ENCODE measurements at regions not wholly inside any gene's neighbourhood (a gene's known extent, or its start where the extent isn't known, plus 50 kb on each side); places are given as distances from the start of the nearest gene placed in this dataset.

- TF ChIP-seq CTCF (IDR thresholded peaks at IDR 0.05) (no peak), POLR2A (IDR thresholded peaks at IDR 0.05) (no peak)
Measured at GRCh38 chr21:41579692-41580091, 71.7 kb upstream of the TMPRSS2 start.

Measured in vagina (tissue), 2 donors.